Neural progenitor cell (in vitro differentiated cells): ENCODE measurements at regions not wholly inside any gene's neighbourhood (a gene's known extent, or its start where the extent isn't known, plus 50 kb on each side); places are given as distances from the start of the nearest gene placed in this dataset.
"Not testable (repeated sequence)": the region's sequence is repeated elsewhere in the genome, so short reads cannot be mapped to it uniquely, and the experiment has no call there.

Experiments
- DNase-seq: peaks from one replicate; pipeline ENCODE4 v3.0.0-alpha.2; 2016; ENCODE audit warnings: low spot score
- H2AFZ ChIP-seq: fragments of 200-600 bp; sonication (generic); replicated peaks from 2 replicates; pipeline ENCODE4 v1.6.1; 2016; ENCODE audit warnings: antibody characterized with exemption
- H3F3A ChIP-seq: fragments of 200-600 bp; sonication (generic); 2 replicates; pipeline ENCODE4 v1.6.1; 2016; ENCODE audit warnings: antibody characterized with exemption, low read depth
- H3K27ac ChIP-seq: fragments of 200-600 bp; sonication (generic); 2 replicates; pipeline ENCODE4 v1.5.1; 2016; ENCODE audit warnings: mild to moderate bottlenecking
- H3K27me3 ChIP-seq: fragments of 200-600 bp; sonication (generic); 2 replicates; pipeline ENCODE4 v1.6.1; 2016; ENCODE audit warnings: mild to moderate bottlenecking, moderate library complexity
- H3K36me3 ChIP-seq: fragments of 200-600 bp; sonication (generic); 2 replicates; pipeline ENCODE4 v1.5.1; 2016
- H3K4me1 ChIP-seq: fragments of 200-600 bp; sonication (generic); 2 replicates; pipeline ENCODE4 v1.6.1; 2016; ENCODE audit warnings: mixed run types
- H3K4me2 ChIP-seq: fragments of 200-600 bp; sonication (generic); 2 replicates; pipeline ENCODE4 v1.6.1; 2016
- H3K4me3 ChIP-seq: fragments of 200-600 bp; sonication (generic); 2 replicates; pipeline ENCODE4 v1.5.1; 2016
- H3K79me2 ChIP-seq: fragments of 200-600 bp; sonication (generic); 2 replicates; pipeline ENCODE4 v1.6.1; 2016; ENCODE audit warnings: low read depth
- H3K9ac ChIP-seq: fragments of 200-600 bp; sonication (generic); 2 replicates; pipeline ENCODE4 v1.6.1; 2016
- H3K9me3 ChIP-seq: fragments of 200-600 bp; sonication (generic); 2 replicates; pipeline ENCODE4 v1.5.1; 2016; ENCODE audit warnings: low read depth
- H4K20me1 ChIP-seq: fragments of 200-600 bp; sonication (generic); 2 replicates; pipeline ENCODE4 v1.6.1; 2016; ENCODE audit warnings: low read depth
- H3K27ac Mint-ChIP-seq: 3 replicates; pipeline ENCODE4 v1.8.0; 2021; ENCODE audit warnings: mixed read lengths
- H3K27me3 Mint-ChIP-seq: 2 replicates; pipeline ENCODE4 v1.8.0; 2022; ENCODE audit warnings: low read depth, mild to moderate bottlenecking, inconsistent platforms, moderate library complexity, mixed read lengths; ENCODE audit not compliant: insufficient read depth
- H3K36me3 Mint-ChIP-seq: 3 replicates; pipeline ENCODE4 v1.8.0; 2021; ENCODE audit warnings: mixed read lengths
- H3K4me1 Mint-ChIP-seq: 3 replicates; pipeline ENCODE4 v1.8.0; 2021; ENCODE audit warnings: mixed read lengths
- H3K4me3 Mint-ChIP-seq: 3 replicates; pipeline ENCODE4 v1.8.0; 2021; ENCODE audit warnings: mild to moderate bottlenecking, moderate library complexity, mixed read lengths
- H3K9me3 Mint-ChIP-seq: 3 replicates; pipeline ENCODE4 v1.8.0; 2020; ENCODE audit warnings: mixed read lengths
- CTCF ChIP-seq: fragments of 200-600 bp; sonication (generic); IDR thresholded peaks from 2 replicates; pipeline ENCODE4 v1.5.1; 2017; ENCODE audit warnings: antibody characterized with exemption, mild to moderate bottlenecking
- EZH2 ChIP-seq: fragments of 200-600 bp; sonication (generic); IDR thresholded peaks from 2 replicates; pipeline ENCODE4 v1.6.1; 2017; ENCODE audit warnings: antibody characterized with exemption, mild to moderate bottlenecking, moderate library complexity
- EZH2phosphoT487 ChIP-seq: fragments of 200-600 bp; sonication (generic); IDR thresholded peaks from 2 replicates; pipeline ENCODE4 v1.6.1; 2017; ENCODE audit warnings: antibody characterized with exemption

- Histone ChIP-seq H3K4me1 (no peaks in the 10 kb centered on the region), H3K4me2 (no peak overlapping the region), H3F3A (no peaks in the 10 kb centered on the region), H3K36me3 (no peaks in the 10 kb centered on the region), H3K9ac (no peak overlapping the region), H3K4me3 (no peak overlapping the region), H3K79me2 (no peaks in the 10 kb centered on the region), H3K27ac (no peak overlapping the region), H3K27me3 (no peaks in the 10 kb centered on the region), H2AFZ (no peak overlapping the region), H4K20me1 (no peaks in the 10 kb centered on the region), H3K9me3 (no peaks in the 10 kb centered on the region)
- TF ChIP-seq EZH2: no peak
- TF ChIP-seq EZH2phosphoT487: no peak
- TF ChIP-seq CTCF: no peak
- peaks cover 7% of the 10 kb centered on the region for H3K9me3 Mint-ChIP-seq
- H3K4me3 Mint-ChIP-seq: no peak overlapping the region
- no peaks in the 10 kb centered on the region for H3K4me1 Mint-ChIP-seq
- no peak overlapping the region for H3K27ac Mint-ChIP-seq
- no peak for DNase-seq
- no peaks in the 10 kb centered on the region for H3K27me3 Mint-ChIP-seq
- H3K36me3 Mint-ChIP-seq: no peaks in the 10 kb centered on the region
Measured at GRCh38 chr1:72432645-72433267, 150.4 kb upstream of the NEGR1 start.

- TF ChIP-seq EZH2 (no peak), EZH2phosphoT487 (no peak), CTCF (no peak)
- Mint-ChIP-seq H3K36me3 (no peaks in the 10 kb centered on the region), H3K27ac (no peak overlapping the region), H3K4me1 (no peaks in the 10 kb centered on the region), H3K27me3 (no peaks in the 10 kb centered on the region), H3K9me3 (peaks cover 12% of the 10 kb centered on the region), H3K4me3 (no peak overlapping the region)
- Histone ChIP-seq H3K4me3 (no peak overlapping the region), H3K9me3 (no peaks in the 10 kb centered on the region), H3K27me3 (no peaks in the 10 kb centered on the region), H3K9ac (no peak overlapping the region), H3K4me2 (no peak overlapping the region), H3K79me2 (no peaks in the 10 kb centered on the region), H3K27ac (no peak overlapping the region), H3F3A (no peaks in the 10 kb centered on the region), H2AFZ (no peak overlapping the region), H3K4me1 (no peaks in the 10 kb centered on the region), H3K36me3 (no peaks in the 10 kb centered on the region), H4K20me1 (no peaks in the 10 kb centered on the region)
- DNase-seq: no peak
Measured at GRCh38 chr1:72431810-72432209, 149.5 kb upstream of the NEGR1 start.

- H3K4me1 ChIP-seq, H3K4me2 ChIP-seq, H3K4me1 Mint-ChIP-seq, DNase-seq, H3K9me3 ChIP-seq, H3K79me2 ChIP-seq, H3F3A ChIP-seq, H3K27ac ChIP-seq, H3K27ac Mint-ChIP-seq, H3K27me3 Mint-ChIP-seq, H2AFZ ChIP-seq, H4K20me1 ChIP-seq, H3K4me3 Mint-ChIP-seq, H3K27me3 ChIP-seq, H3K9ac ChIP-seq, H3K36me3 ChIP-seq, H3K36me3 Mint-ChIP-seq, H3K4me3 ChIP-seq: not testable (repeated sequence)
- peaks cover 23% of the 10 kb centered on the region for H3K9me3 Mint-ChIP-seq
Measured at GRCh38 chr1:72428276-72428675, 145.9 kb upstream of the NEGR1 start.

GRCh38 chr1:72419229-72419628, 136.9 kb upstream of the NEGR1 start:
- H3K4me1 ChIP-seq: no peaks in the 10 kb centered on the region
- Mint-ChIP-seq H3K27ac (no peak overlapping the region), H3K4me3 (no peak overlapping the region), H3K36me3 (no peaks in the 10 kb centered on the region), H3K4me1 (no peaks in the 10 kb centered on the region), H3K9me3 (no peaks in the 10 kb centered on the region), H3K27me3 (peaks cover 2% of the 10 kb centered on the region)
- H3K79me2 ChIP-seq: no peaks in the 10 kb centered on the region
- H3K4me3 ChIP-seq: no peak overlapping the region
- H3K27me3 ChIP-seq: no peaks in the 10 kb centered on the region
- TF ChIP-seq EZH2phosphoT487 (no peak), EZH2 (no peak), CTCF (no peak)
- H3K4me2 ChIP-seq: no peak overlapping the region
- H3K36me3 ChIP-seq: no peaks in the 10 kb centered on the region
- H3K9ac ChIP-seq: no peak overlapping the region
- H3F3A ChIP-seq: no peaks in the 10 kb centered on the region
- H3K27ac ChIP-seq: no peak overlapping the region
- no peak overlapping the region for H2AFZ ChIP-seq
- no peak for DNase-seq
- H3K9me3 ChIP-seq: no peaks in the 10 kb centered on the region
- no peaks in the 10 kb centered on the region for H4K20me1 ChIP-seq
